HG03442 (cell line): ENCODE measurements at regions not wholly inside any gene's neighbourhood (a gene's known extent, or its start where the extent isn't known, plus 50 kb on each side); places are given as distances from the start of the nearest gene placed in this dataset.
"Not testable (repeated sequence)": the region's sequence is repeated elsewhere in the genome, so short reads cannot be mapped to it uniquely, and the experiment has no call there.

Experiments
- ATAC-seq: cut with Tn5 transposase; IDR thresholded peaks from one replicate; pipeline ENCODE4 v1.9.1; 2021; ENCODE audit warnings: mild to moderate bottlenecking, moderate library complexity; ENCODE audit not compliant: unreplicated experiment

DNA sequence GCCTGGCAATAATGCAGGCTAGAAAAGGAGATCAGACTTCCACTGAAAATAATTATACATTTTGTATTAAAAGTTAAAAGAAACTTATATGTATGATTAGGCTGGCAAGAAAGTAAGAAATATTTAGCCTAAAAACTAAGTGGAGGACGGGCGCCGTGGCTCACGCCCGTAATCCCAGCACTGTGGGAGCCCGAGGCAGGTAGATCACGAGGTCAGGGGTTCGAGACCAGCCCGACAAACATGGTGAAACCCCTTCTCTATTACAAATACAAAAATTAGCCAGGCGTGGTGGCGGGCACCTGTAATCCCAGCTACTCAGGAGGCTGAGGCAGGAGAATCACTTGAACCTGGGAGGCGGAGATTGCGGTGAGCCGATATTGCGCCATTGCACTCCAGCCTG lies 707.0 kb downstream of the C6orf118 start:
- not testable (repeated sequence) for ATAC-seq

DNA sequence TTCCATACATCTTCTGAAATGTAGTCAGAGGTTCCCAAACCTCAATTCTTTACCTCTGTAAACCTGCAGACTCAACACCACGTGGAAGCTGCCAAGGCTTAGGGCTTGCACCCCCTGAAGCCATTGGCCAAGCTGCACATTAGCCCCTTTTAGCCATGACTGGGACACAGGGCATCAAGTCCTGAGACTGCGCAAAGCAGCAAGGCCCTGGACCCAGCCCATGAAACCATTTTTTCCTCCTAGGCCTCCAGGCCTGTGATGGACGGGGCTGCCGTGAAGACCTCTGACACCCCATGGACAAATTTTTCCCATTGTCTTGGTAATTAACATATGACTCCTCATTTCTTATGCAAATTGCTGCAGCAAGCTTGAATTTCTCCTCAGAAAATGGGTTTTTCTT lies 727.8 kb downstream of the C6orf118 start:
- ATAC-seq: no peak

DNA sequence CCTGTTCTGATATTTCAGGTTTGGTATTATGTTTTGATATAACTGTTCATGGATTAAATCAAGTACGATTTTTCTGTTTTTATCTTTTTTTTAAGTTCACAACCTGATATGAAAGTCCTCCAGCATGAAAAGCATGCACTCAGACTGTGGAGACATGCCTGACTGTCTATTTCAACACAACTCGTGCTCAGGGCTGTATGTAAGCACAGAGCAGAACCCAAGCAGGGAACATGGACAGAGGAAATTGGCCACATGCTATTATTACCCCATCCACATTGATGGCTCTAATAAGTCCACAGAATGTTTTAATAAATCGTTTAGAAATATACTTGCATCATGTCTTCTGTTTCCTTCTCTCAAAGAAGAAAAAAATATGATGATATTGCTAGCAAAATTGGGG lies 730.4 kb downstream of the C6orf118 start:
- ATAC-seq: no peak

DNA sequence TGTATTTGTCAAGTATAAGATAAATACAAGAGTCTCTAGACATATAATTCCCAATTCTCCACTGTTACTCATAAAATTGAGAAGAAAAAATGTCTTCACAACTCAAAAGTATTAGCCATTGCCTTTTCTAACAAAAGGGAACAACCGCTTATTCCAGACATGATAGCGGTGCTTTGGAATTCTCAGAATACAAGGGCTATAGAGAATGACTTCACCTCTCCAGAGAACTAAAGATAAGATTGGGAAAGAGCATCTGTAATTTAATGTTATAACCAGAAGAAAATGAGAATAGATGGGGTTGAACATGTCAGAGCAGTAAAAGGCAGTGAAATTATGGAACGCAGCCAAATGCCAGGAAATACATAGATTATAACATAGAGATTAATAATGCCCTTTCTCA lies 730.8 kb downstream of the C6orf118 start:
- ATAC-seq: no peak

DNA sequence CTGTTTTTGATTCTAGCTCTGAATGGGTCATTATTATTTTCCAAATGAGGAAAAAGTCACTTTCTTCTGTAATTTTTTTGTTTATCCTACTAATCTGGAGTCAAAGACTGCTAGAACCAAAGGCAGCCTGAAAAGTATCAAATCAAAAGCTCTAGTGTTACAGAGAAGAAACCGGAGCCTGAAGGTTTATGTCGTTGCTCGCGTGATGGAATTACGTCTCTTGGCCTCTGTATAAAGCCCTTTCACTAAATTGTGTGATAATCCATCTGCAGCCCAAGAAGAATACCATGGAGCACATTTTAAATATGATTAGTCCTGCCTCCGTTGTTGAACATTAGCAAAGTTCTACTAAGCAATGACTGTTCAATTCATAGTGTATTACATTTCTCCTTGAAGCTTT lies 738.6 kb downstream of the C6orf118 start:
- ATAC-seq: no peak

DNA sequence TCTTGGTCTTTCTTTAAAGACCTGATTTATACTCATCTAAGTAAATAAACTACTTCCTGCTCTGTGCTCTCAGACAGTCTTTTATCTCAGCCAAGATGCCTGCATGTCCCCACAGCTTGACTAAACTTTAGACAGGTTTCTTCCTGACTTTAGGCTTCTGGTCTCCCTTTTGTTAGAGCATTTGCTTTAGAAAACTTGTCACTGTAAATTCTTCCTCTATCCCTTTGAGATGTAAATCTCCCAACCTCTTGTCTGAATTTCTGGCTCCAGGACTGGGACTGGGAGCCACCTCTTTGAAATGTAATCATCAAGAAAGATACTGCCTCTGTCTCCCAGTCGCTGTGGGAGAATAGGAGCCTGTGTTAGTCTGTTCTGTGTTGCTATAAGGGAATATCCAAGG lies 739.9 kb downstream of the C6orf118 start:
- ATAC-seq: no peak

DNA sequence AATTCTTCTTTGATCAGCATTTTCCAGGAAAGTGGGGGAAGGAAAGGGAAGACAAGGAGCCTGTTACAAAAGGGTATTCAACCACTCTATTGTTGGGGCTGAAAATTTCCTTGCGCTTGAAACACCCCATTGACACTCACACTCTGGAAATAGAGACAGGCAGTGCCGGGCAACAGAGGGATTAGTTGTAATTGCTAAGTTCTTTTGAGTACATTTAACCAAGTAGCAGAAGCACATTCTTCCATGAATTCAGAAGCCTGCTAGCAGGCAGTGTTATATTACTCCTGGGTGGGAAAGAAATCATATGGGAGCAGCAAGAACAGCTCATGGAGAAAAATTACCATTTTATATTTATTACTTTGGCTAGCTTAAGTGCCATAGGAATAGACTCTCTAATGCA lies 745.5 kb downstream of the C6orf118 start:
- no peak for ATAC-seq

DNA sequence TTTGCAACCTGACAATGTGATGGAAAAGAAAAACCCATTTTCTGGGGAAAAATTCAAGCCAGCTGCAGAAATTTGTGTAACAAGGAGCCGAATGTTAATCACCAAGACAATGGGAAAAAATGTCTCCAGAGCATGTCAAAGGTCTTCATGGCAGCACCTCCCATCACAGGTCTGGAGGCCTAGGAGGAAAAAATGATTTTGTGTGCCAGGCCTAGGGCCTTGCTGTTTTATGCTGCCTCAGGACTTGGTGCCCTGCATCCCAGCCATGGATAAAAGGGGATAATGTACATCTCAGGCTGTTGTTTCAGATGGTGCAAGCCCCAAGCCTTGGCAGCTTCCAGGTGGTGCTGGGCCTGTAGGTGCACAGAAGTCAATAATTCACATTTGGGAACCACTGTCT lies 747.7 kb downstream of the C6orf118 start:
- ATAC-seq: no peak

DNA sequence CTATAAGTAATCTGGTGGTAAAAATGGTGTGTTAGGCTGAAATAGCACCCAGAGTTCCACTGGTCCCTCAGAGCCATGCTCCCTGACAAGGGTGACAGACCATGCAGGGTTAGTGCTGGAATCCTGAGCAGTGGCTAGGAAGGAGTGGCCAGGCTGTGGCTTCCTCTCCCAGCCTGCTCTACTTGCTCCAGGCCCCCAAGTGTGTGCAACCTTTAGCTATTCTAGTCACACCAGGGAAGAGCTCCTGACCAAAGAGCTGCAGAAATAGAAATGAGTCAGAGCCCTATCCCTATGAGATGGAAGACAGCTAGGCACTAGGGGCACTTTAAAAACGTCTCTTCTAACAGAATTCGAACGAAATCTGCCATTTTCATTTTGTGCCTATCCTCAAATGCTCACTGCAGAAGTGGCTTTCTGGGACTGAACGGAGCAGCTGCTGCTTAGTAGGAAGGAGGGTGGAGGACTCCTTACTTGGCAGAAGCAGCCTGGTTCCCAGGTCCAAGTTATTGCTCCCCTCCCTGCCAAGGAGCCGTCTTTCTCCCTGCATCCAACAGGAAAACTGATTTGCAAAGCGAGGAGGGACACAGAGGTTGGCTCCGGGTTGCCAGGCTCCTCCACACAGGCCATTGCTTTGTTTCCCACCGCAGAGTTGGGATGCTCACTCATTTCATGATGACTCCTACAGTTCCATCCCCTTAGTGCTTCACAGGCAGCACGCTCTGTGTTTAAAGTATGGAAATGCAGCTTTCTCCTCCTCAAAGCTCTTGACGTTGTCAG lies 754.5 kb downstream of the C6orf118 start:
- ATAC-seq: no peak

DNA sequence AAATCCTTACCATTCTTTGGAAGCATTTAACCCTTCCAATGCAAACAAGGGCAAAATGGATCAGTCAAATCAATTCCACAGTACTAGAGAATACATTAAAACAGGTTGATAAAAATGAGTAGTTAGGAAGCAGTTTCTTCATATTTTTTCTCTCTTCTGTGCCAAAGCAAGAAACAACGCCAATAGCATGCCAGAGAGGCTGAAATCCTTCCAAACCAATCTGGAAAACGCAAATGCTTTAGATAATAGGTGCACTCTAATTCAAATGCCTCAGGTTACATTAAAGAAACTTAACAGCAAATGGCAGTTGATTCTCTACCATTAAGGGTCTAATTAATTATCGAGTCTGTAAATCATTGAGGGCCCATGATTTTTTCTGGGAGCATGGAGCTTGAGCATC lies 755.2 kb downstream of the C6orf118 start:
- ATAC-seq: no peak

DNA sequence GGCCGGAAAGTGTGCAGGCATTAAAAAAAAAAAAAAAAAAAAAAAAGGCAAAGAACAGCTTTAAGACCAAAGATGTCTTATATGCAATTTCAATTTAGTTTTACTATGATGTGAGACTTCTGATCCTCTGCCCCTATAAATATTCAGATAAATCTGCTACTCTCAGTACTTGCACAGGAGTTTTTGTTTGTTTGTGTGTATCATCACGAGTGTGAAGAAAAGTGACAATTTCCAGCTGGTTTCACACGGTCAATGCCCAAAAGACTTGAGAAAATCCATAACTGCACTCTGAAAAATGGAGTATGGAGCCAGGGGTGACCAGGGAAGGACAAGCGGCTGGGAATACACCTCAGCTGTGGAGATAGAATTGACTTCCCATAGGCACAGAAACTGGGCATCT lies 757.7 kb downstream of the C6orf118 start:
- ATAC-seq: no peak

DNA sequence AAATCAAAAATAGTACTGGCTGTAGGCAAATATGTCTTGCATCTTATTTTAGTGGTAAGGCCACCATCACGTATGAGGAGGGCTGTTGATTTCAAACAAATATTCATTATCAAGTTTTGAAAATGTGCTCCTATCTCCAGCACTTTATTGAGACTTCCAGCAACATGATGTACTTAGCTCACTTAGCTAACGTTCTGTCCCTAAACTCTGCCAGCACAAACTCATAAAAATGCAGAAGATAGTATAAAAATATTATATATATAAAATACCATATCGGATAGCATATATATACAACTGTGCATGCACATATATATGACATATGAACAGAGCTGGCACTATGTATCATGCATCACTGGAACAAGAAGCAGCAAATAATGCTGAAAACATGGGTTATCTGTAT lies 762.3 kb downstream of the C6orf118 start:
- no peak for ATAC-seq

DNA sequence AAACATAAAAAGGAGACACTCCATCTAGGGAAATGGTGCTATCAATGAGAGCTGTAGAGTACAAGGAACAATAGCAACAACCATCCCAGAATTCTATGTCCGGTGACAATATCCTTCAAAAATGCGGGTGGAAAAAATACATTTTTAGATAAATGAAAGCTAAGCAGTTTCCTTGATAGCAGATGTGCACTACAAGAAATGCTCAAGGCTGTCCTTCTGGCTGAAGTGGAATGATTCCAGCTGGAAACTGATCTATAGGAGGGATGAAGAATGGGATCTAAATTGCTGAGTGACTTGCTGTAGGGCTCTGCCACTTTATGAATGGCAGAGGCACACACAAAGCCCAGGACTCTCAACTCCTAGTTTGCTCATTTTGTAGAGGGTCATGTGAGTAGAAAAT lies 763.1 kb downstream of the C6orf118 start:
- no peak for ATAC-seq

DNA sequence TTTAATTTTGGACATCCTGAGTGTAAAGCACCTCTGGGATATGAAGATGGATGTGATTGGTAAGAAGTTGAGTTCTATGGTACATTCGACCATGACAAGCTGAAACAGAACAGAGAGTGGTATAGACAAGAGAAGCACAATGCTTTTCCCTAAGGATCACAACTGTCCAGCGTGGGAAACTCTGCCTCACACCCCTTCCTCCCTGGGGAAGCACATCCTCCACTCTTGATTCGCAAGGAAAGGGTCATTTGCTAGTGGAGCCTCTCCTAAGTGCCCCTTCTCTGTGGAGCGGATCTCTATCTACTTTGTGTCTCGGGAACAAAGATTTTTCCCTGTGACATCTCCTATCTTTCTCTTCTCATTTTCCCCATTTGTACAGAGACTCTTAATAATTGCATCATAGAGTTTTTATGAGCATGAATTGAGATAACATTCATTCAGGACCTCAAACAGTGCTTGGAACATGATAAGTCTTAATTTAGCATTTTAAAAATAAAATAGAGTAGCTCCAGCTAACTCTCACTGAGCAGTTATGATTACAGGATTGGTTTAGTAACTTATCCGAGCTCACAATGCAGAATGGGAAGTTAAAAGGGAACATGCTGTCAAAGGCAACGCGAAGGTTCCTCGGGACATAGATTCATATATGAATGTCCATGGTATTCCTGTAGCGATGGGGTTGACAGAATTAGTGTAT lies 775.2 kb downstream of the C6orf118 start:
- ATAC-seq: no peak

DNA sequence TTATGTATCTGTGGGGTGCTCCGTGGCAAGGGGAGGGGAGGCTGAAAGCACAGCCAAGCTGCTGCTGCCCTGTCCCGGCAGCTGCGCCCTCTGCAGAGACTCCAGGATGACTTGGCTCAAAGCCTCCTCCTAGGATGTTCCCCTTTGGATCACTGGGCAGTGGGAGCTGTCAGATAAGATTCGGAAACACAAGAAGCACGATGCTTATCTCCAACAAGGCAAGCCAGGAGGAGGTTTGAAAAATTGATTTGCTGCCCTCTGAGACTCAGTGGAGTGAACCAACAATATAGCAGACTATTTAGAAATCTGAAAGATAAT lies 776.4 kb downstream of the C6orf118 start:
- ATAC-seq: no peak

DNA sequence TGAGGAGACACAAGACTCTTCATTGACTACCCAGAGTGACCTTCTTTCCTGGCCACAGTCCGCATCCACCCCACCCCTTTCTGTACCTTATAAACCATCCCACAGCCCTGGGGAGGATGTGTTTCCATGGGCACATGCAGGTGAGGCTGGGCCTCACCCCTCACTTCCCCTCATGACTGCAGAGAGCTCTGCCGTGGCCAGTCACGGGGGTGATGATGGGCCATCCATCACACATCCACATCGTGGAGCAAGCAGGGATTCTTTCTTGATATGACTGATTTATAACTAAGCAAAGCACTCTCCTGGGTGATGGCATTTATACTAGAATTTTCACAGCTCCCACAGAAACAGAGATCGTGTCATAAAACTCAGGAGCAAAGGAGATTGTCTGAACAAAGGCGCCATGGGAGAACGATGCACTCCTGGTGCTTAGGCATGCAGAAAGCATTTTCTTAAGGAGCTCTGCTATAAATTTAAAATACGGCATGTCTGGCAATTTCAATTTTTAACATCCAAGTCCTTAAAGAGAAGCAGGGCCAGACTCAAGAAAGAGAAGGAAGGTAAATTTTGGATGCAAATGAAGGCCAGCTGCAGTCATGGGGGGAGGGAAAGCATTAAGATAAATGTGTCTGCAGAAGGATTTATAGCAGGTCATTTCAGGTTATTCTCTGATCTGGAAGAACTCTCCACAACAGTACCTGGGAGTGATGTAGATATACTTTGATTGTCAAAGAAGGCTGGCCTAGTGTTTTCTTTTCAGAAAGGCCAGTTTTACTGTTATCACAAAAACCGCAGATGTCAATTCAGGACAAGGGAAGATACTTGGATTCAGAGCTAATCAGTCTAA lies 777.0 kb downstream of the C6orf118 start:
- no peak for ATAC-seq

DNA sequence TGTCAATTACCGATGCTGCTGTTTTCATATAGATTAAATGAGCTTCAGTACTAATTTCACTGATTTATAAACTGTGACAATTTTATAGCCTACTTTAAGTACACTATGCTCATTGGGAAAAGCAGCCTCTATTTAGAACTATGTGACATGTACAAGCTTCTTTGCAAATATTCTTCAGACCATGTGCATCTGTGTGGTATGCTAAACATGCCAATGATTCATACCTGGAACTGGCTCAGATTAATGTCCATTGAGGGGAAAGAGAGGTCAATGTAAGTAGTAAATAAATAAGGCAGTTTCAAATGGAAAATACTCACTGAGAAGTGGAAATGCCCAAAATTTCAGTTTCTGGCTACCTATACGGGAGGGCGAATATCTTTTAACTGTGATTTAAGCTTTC lies 777.7 kb downstream of the C6orf118 start:
- no peak for ATAC-seq

DNA sequence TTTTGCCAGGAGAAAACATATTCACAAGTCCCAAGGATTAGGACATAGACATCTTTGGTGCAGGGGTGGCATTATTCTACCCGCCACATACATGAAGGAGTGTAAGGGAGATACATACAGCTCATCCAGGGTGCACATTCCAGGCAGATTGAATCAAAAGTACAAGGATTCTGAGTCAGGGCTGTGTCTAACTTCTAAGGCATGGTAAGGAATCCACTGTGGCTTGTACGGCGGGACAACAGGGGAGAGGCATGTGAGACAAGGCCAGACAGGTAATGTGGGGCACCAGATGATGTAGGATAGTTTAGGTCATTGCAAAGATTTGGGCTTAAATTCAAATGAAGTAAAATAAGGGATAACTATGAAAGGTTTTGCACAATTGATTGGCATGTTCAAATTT lies 780.9 kb downstream of the C6orf118 start:
- no peak for ATAC-seq

DNA sequence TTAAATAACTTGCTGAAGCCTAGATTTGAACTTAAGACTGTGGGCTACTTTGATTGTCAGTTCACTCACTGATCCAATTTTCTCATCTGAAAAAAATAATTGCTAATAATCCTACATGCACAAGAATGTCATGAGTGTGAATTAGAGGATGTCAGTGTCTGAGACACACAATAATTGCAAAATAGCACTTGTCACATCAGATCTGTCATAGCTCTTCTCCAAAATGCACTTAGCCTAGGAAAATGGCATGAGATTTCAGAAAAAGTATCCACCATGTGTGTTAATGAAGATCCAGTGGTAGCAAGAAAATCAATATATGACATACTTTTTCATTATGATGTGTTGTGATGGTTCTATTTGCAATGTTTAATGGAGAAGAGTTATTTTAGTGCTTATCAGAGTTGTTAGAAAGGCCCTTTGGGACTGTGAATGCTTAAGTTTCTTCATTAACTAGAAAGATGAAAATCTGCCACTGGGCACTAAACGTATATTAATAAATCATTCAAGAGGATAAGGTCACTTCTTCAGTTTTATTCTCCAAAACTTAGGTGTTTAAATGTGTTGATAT lies 786.2 kb downstream of the C6orf118 start:
- no peak for ATAC-seq

DNA sequence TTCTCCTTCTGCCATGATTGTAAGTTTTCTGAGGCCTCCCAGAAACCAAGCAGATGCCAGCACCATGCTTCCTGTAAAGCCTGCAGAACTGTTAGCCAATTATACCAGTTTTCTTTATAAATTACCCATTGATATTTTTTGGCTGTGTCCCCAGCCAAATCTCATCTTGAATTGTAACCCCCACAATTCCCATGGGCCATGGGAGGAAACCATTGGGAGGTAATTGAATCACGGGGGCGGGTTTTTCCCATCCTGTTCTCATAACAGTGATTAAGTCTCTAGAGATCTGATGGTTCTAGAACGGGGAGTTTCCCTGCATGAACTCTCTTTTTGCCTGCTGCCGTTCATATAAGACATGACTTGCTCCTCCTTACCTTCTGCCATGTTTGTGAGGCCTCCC lies 788.5 kb downstream of the C6orf118 start:
- ATAC-seq: no peak

DNA sequence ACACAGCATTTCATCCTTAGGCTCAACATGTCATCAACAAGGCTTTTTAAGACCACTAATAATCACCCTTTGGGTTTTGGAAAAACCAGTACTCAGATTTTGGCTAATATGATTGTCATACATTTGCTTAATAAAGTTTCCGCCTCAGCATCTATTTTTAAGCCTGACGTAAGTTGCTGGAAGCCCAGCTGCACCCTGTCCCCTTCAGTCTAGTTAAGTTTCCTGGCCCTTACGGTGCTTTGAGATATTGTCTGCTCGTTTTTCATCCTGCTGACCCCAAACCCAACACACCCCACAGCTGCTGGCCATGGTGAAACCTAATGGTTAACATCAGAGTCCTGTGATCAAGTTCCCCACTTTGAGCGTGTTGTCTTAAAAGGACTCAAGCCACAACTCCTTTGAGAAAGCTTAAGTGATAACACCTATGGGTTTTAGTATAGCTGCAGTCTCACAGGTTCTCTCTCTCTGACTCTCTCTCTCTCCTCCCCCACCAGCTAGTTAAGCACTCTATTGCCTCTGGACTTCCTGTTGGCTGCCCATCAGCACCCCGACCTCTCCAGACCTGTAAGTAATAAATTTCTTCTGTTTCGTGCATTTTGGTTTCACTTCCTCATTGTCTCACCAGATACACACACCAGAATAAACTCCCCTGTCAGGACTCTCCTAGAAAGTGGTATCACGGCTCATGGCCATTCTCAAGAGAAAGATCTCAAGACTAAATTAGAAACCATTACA lies 802.0 kb downstream of the C6orf118 start:
- peak; percentile 76 for ATAC-seq
